Testis (tissue), 2 donors: ENCODE measurements at regions not wholly inside any gene's neighbourhood (a gene's known extent, or its start where the extent isn't known, plus 50 kb on each side); places are given as distances from the start of the nearest gene placed in this dataset.

Experiments
- DNase-seq: peaks from one replicate; pipeline ENCODE4 v3.0.0-alpha.2; 2019
- H3K27ac ChIP-seq, 2 donors: fragments of 200-600 bp; sonication (generic); one replicate each; pipeline ENCODE4 v1.5.1; 2019
- H3K27me3 ChIP-seq: fragments of 200-600 bp; sonication (generic); one replicate; pipeline ENCODE4 v1.5.1; 2019
- H3K36me3 ChIP-seq: fragments of 200-600 bp; sonication (generic); one replicate; pipeline ENCODE4 v1.5.1; 2017; ENCODE audit warnings: low read depth; ENCODE audit errors: missing control alignments
- H3K4me1 ChIP-seq: fragments of 200-600 bp; sonication (generic); one replicate; pipeline ENCODE4 v1.5.1; 2019
- H3K4me3 ChIP-seq, 2 donors: fragments of 200-600 bp; sonication (generic); one replicate each; pipeline ENCODE4 v1.5.1; 2017 to 2019
- H3K9me3 ChIP-seq: fragments of 200-600 bp; sonication (generic); one replicate; pipeline ENCODE4 v1.5.1; 2017
- CTCF ChIP-seq, 3 experiments: fragments of 450-650 bp in 2 of 3; fragments of 200-600 bp in 1 of 3; sonication (generic) in 1 of 3; IDR thresholded peaks; one replicate each; pipeline ENCODE4 v1.5.1; 2016 to 2019; ENCODE audit warnings: antibody characterized with exemption in 3 of 3, mild to moderate bottlenecking in 2 of 3, moderate library complexity in 1 of 3
- POLR2A ChIP-seq: fragments of 450-650 bp; IDR thresholded peaks from one replicate; pipeline ENCODE4 v1.6.1; 2017; ENCODE audit warnings: antibody characterized with exemption, mild to moderate bottlenecking, moderate library complexity
- WGBS, 2 donors: methylation state at CpG; one replicate each; pipeline ENCODE4 v1.1.5; 2018; 5-methylcytosine and 5-hydroxymethylcytosine counted together
- intact Hi-C: fragments of 100-400 bp; cut with DNase I; formaldehyde crosslinking; loops from one replicate; pipeline ENCODE4 v1.15.1; 2023; ENCODE audit warnings: low total_unique reads

GRCh38 chr6:63392092-63392724, 72.4 kb upstream of the LGSN start:
- no peak overlapping the region for H3K27ac ChIP-seq
- WGBS, 2 donors: 92 to 95% methylated on average over 6 of the region's 6 CpGs
- TF ChIP-seq CTCF (IDR thresholded peaks at IDR 0.05): no peak
- no peaks in the 10 kb centered on the region for H3K4me1 ChIP-seq
- no peaks in the 10 kb centered on the region for H3K36me3 ChIP-seq
- H3K4me3 ChIP-seq: no peak overlapping the region
- no peaks in the 10 kb centered on the region for H3K27me3 ChIP-seq
- intact Hi-C loops: no loop called here
- no peak for DNase-seq
- no peaks in the 10 kb centered on the region for H3K9me3 ChIP-seq

- DNase-seq: no peak
- Histone ChIP-seq H3K27me3 (no peaks in the 10 kb centered on the region), H3K27ac (no peak overlapping the region), H3K4me3 (no peak overlapping the region), H3K4me1 (no peaks in the 10 kb centered on the region), H3K36me3 (no peaks in the 10 kb centered on the region), H3K9me3 (no peaks in the 10 kb centered on the region)
- intact Hi-C loops: no loop called here
- TF ChIP-seq POLR2A (no peak), CTCF (IDR thresholded peaks at IDR 0.05) (no peak)
- 87 to 88% methylated on average over 11 of the region's 11 CpGs for WGBS, 2 donors
Observed at GRCh38 chr6:63394656-63395308, 75.0 kb upstream of the LGSN start.

GRCh38 chr6:63395381-63395780, 75.6 kb upstream of the LGSN start:
- Histone ChIP-seq H3K27me3 (no peaks in the 10 kb centered on the region), H3K4me1 (no peaks in the 10 kb centered on the region), H3K27ac (no peak overlapping the region), H3K4me3 (no peak overlapping the region), H3K9me3 (no peaks in the 10 kb centered on the region), H3K36me3 (no peaks in the 10 kb centered on the region)
- WGBS, 2 donors: 88 to 95% methylated on average over 3 of the region's 3 CpGs
- intact Hi-C loops: no loop called here
- no peak for TF ChIP-seq POLR2A
- TF ChIP-seq CTCF (IDR thresholded peaks at IDR 0.05): no peak
- DNase-seq: no peak

- Histone ChIP-seq H3K27ac (no peak overlapping the region), H3K36me3 (no peaks in the 10 kb centered on the region), H3K27me3 (no peaks in the 10 kb centered on the region), H3K4me3 (no peak overlapping the region), H3K9me3 (no peaks in the 10 kb centered on the region), H3K4me1 (no peaks in the 10 kb centered on the region)
- 66 to 71% methylated on average over 4 of the region's 4 CpGs for WGBS, 2 donors
- intact Hi-C loops: no loop called here
- TF ChIP-seq POLR2A: no peak
- TF ChIP-seq CTCF (IDR thresholded peaks at IDR 0.05): no peak
- no peak for DNase-seq
Observed at GRCh38 chr6:63403725-63404124, 83.9 kb upstream of the LGSN start.
